Mucosa of rectum (tissue), 2 donors: ENCODE measurements at regions not wholly inside any gene's neighbourhood (a gene's known extent, or its start where the extent isn't known, plus 50 kb on each side); places are given as distances from the start of the nearest gene placed in this dataset.

Source experiments
- H3K27ac ChIP-seq, 2 donors: one replicate each; pipeline ENCODE4 v1.7.0; 2013; ENCODE audit warnings: inconsistent platforms in 2 of 2, low read depth in 2 of 2, low read length in 2 of 2
- H3K27me3 ChIP-seq, 2 donors: one replicate each; pipeline ENCODE4 v1.7.0; 2013; ENCODE audit warnings: low read length in 2 of 2; ENCODE audit not compliant: control insufficient read depth in 2 of 2, insufficient read depth in 2 of 2
- H3K36me3 ChIP-seq, 2 donors: one replicate each; pipeline ENCODE4 v1.7.0; 2013; ENCODE audit warnings: low read length in 2 of 2; ENCODE audit not compliant: control insufficient read depth in 2 of 2, insufficient read depth in 2 of 2
- H3K4me1 ChIP-seq, 2 donors: one replicate each; pipeline ENCODE4 v1.7.0; 2013; ENCODE audit warnings: low read length in 2 of 2, mild to moderate bottlenecking in 1 of 2; ENCODE audit not compliant: control insufficient read depth in 2 of 2, insufficient read depth in 2 of 2
- H3K4me3 ChIP-seq, 2 donors: one replicate each; pipeline ENCODE4 v1.7.0; 2013; ENCODE audit warnings: low read length in 2 of 2
- H3K9ac ChIP-seq, 2 donors: one replicate each; pipeline ENCODE4 v1.7.0; 2013; ENCODE audit warnings: low read length in 2 of 2, low read depth in 1 of 2, mild to moderate bottlenecking in 1 of 2
- H3K9me3 ChIP-seq, 2 donors: one replicate each; pipeline ENCODE4 v1.7.0; 2013; ENCODE audit warnings: low read length in 2 of 2; ENCODE audit not compliant: control insufficient read depth in 2 of 2
- donor health status: healthy.
- donor health status: Normal muscosa, but diverticular disease.

DNA sequence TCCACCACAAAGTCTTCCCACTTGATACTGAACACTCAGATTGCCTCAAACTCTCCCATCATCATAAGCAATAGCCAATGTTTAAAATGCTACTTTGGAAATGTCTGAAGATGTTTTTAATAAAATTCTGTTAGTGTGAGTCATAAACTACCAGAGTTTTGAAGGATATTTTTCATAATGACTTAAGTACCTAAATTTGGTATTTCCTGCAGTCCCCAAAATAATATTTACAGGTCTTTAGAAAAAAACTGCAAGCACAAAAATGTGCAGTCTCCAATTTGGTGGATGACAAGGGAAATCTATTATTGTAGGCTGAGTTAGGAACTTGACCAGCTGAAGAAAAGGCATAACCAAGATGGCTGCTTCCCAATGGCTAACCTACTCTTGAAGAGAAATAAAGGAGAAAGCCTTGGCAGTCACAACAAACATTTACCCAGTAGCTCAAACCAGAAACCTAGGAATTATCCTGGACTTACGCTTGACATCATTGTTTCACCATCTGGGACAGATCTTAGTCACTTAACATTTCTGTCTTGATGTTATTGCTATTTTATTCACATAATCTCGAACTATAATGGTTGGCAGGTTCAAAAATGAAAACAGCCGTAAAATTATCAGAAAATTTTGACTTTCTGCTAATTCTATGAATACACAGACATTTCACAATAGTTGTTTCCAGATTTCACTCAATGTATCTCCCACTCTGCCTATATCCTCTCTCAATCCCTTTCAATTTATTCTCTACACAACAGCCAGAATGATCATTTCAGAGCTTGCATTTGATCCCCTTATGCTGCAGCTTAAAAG lies 111.2 kb upstream of the STEAP1B start:
- Histone ChIP-seq H3K9ac (no peak overlapping the region), H3K4me3 (no peak overlapping the region), H3K27me3 (no peaks in the 10 kb centered on the region), H3K27ac (no peak overlapping the region), H3K4me1 (no peaks in the 10 kb centered on the region), H3K36me3 (no peaks in the 10 kb centered on the region), H3K9me3 (no peaks in the 10 kb centered on the region)

DNA sequence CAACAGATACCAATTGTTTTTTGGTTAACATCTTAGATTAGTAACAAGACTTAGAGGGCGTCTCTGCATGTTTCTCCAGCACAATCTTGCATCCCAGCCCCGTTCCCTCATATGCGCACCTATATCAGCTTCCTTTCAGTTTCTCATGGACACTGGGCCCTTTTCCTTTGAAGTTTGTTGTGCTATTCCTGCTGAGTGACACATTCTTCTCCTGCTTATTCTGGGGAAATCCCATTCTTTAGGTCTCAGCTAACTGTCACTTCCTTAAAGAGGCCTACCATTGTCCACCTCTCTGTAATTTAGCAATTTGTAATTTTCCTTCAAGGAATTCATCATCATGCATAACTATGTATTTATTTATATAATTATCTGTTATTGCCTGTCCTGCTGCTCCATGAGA lies 110.3 kb upstream of the STEAP1B start:
- H3K27me3 ChIP-seq, result no peaks in the 10 kb centered on the region
- no peaks in the 10 kb centered on the region for H3K4me1 ChIP-seq
- no peaks in the 10 kb centered on the region for H3K9me3 ChIP-seq
- H3K4me3 ChIP-seq, result no peak overlapping the region
- H3K36me3 ChIP-seq, result no peaks in the 10 kb centered on the region
- H3K27ac ChIP-seq, result no peak overlapping the region
- H3K9ac ChIP-seq, result no peak overlapping the region

DNA sequence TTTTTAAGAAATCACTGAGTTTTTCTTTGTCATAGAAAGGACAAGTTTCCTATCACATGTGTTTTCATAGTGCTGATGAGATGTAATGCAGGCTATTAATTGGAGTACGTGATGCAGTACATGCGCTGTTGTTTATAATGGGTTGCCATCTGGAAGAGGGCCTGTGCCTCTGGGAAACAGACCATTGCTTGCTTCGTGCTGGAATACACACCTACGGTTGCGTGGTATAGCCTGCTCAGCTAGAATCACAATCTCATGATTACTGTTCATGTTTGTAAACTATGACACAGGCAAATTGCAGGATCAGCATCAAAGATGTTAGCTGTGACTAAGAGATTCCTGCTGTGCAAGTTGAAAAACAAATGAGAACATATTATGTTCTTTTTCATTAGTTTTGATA lies 107.2 kb upstream of the STEAP1B start:
- Histone ChIP-seq H3K9me3 (no peaks in the 10 kb centered on the region), H3K9ac (no peak overlapping the region), H3K36me3 (no peaks in the 10 kb centered on the region), H3K27ac (no peak overlapping the region), H3K4me1 (no peaks in the 10 kb centered on the region), H3K27me3 (no peaks in the 10 kb centered on the region), H3K4me3 (no peak overlapping the region)

DNA sequence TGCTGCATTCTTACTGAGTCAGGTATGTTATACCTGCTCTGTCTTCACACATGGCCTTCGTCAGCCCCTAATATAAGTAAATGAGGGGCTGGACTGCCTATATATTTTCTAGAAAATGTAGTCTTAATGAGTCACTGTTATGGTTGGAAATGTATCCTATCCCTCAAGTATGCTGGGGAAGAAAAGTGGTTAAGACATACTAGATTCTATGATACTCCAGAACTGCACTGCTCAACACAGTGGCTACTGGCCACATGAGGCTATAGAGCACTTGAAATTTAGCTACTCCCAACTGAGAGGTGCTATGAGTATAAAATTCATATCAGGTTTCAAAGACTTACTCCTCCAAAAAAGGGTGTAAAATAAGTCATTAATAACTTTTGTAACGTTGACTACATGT lies 104.3 kb upstream of the STEAP1B start:
- no peaks in the 10 kb centered on the region for H3K27me3 ChIP-seq
- no peaks in the 10 kb centered on the region for H3K9me3 ChIP-seq
- H3K4me3 ChIP-seq, result no peak overlapping the region
- no peak overlapping the region for H3K27ac ChIP-seq
- no peaks in the 10 kb centered on the region for H3K36me3 ChIP-seq
- H3K4me1 ChIP-seq, result no peaks in the 10 kb centered on the region
- no peak overlapping the region for H3K9ac ChIP-seq

DNA sequence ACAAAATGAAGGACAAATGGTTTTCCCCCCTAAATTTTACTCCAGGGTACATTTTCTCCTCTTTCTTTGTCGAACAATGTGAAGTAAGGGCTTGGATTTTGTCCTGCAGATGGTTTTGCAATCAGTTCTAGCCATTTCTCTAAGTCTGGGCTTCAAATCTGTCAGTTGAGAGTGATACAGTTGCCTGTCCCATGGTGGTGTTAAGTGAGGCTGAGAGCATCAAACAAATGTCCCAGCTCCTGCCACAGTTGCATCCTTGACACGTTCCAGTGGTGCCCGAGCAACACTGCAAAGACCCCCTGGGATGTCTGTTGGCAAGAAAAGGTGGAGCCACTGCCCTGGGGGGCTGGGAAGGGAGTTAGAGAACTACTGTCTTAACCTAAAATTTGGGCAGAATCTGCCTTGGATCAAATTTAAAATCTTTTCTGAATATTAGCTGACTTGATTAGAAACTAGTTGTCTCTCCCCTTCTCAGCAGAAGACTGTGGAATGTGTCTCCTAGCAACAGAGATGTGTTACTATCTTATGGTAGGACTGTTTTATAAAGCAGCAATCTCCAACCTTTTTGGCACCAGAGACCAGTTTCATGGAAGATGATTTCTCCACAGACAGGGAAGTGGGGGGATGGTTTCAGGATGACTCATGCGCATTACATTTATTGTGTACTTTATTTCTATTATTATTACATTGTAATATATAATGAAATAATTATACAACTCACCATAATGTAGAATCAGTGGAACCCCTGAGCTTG lies 102.0 kb upstream of the STEAP1B start:
- no peaks in the 10 kb centered on the region for H3K4me1 ChIP-seq
- H3K36me3 ChIP-seq, result no peaks in the 10 kb centered on the region
- no peak overlapping the region for H3K27ac ChIP-seq
- H3K4me3 ChIP-seq, result no peak overlapping the region
- no peaks in the 10 kb centered on the region for H3K27me3 ChIP-seq
- H3K9ac ChIP-seq, result no peak overlapping the region
- no peaks in the 10 kb centered on the region for H3K9me3 ChIP-seq

DNA sequence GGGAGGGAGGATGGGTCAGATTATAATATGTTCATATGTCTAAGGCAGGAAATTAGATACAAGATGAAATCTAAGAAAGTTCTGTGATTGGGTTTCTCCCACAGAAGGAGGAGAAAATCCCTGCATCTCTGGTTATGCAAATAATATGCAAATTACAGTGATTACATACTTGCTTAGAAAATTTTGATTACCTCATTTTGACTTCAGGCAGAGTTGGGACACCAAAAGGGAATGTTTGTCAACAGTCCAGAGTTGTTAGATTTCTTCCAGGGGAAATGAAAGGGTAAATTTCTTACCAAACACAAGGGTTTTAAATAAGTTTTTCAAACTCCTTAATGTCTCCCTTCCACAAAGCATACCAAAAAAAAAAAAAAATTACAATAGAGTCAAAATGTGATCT lies 101.4 kb upstream of the STEAP1B start:
- H3K27me3 ChIP-seq, result no peaks in the 10 kb centered on the region
- H3K4me3 ChIP-seq, result no peak overlapping the region
- no peaks in the 10 kb centered on the region for H3K36me3 ChIP-seq
- no peak overlapping the region for H3K9ac ChIP-seq
- H3K27ac ChIP-seq, result no peak overlapping the region
- no peaks in the 10 kb centered on the region for H3K9me3 ChIP-seq
- no peaks in the 10 kb centered on the region for H3K4me1 ChIP-seq

DNA sequence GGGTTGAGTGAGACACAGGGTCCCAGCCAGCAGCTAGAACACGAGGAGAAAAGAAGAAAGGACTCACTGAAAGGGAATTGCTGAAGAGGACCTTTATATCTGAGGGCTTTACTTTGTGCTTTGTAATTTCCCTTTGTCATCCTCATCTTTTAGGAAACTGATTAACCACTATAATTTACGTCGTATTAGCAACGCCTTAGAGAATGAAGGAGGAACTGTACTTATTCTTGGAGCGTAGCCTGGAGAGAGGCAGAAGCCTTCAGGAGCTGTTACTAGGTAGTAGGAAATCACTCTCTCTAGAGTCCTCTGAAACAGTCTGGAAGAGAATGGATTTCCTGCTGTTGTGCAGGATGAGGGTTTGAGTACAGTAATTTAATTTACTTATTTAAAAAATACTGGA lies 101.0 kb upstream of the STEAP1B start:
- no peaks in the 10 kb centered on the region for H3K9me3 ChIP-seq
- no peak overlapping the region for H3K4me3 ChIP-seq
- no peaks in the 10 kb centered on the region for H3K27me3 ChIP-seq
- no peaks in the 10 kb centered on the region for H3K36me3 ChIP-seq
- H3K9ac ChIP-seq, result no peak overlapping the region
- H3K4me1 ChIP-seq, result no peaks in the 10 kb centered on the region
- no peak overlapping the region for H3K27ac ChIP-seq

DNA sequence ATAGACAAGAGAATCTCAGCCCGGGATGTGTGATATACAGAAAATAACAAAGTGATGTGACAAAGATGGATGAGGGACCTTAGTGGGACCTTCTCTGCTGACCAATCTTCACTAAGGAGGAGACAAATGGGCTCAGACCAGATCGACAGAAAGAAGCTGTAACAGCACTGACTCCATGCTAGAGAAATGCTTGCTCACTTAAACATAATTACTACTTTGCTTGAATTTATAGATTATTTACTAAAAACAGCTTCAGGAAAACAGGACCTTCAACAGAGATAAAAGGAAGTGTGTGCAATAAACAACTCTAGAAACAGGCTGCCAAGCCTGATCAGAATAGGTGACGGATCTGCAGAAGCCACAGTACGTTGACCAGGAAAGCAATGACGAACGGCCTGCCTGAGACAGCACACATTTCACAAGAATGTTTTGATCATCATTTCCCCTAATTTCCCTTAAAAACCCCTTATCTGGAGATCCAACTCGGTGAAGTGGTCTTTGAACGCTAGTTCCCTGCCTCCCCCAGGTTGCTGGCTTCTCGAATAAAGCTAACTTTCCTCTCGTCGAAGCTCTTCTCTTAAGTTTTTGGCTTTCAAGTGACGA lies 98.4 kb upstream of the STEAP1B start:
- Histone ChIP-seq H3K27me3 (no peaks in the 10 kb centered on the region), H3K4me3 (no peak overlapping the region), H3K36me3 (no peaks in the 10 kb centered on the region), H3K9ac (no peak overlapping the region), H3K4me1 (no peaks in the 10 kb centered on the region), H3K9me3 (no peaks in the 10 kb centered on the region), H3K27ac (no peak overlapping the region)

DNA sequence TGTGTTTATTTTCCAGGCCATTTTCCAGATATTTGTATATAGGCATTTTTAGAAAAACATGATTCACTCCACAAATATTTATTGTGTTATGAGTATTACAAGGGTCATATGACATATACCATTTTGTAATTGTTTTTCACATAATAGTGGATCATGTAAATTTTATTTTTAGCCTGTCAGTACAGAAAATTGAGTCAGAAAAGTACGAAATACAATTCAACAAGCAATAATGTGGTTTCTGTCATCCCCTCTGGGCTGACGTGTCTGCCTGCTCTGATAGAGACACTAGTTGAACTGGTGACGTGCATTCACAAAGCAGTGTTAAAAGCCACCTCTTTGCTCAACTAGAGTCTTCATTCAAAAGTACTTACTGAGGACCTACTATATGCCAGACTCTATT lies 97.9 kb upstream of the STEAP1B start:
- H3K4me1 ChIP-seq, result no peaks in the 10 kb centered on the region
- H3K27me3 ChIP-seq, result no peaks in the 10 kb centered on the region
- no peaks in the 10 kb centered on the region for H3K9me3 ChIP-seq
- no peak overlapping the region for H3K4me3 ChIP-seq
- H3K9ac ChIP-seq, result no peak overlapping the region
- H3K27ac ChIP-seq, result no peak overlapping the region
- no peaks in the 10 kb centered on the region for H3K36me3 ChIP-seq

DNA sequence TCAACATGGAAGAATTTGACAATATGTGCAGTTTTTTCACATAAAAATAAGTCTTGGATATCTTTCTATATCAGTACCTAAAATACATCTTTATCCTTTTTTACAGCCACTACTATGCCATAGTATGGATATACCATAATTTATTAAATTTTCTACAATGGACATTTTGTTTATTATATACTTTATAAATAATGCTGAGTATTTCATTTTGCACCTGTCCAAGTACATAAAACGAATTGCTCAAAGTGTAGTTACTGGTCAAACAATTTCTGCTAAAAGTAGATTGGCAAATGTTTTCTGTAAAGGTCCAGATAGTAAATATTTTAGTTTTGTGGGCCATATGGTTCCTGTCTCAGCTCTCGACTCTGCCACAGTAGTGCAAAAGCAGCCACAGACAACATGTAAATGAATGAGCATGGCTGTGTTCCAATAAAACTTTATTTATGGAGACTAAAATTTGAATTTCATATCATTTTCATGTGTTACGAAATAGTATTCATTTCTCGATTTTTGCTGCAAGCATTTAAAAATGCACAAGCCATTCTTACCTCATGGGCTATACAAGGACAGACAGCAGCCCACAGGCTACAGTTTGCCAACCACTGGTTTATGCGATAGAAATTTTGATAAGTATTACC lies 96.9 kb upstream of the STEAP1B start:
- H3K9ac ChIP-seq, result no peak overlapping the region
- H3K9me3 ChIP-seq, result no peaks in the 10 kb centered on the region
- no peak overlapping the region for H3K4me3 ChIP-seq
- no peaks in the 10 kb centered on the region for H3K36me3 ChIP-seq
- H3K27ac ChIP-seq, result no peak overlapping the region
- no peaks in the 10 kb centered on the region for H3K27me3 ChIP-seq
- H3K4me1 ChIP-seq, result no peaks in the 10 kb centered on the region
